HT-29 (cell line): ENCODE measurements at regions not wholly inside any gene's neighbourhood (a gene's known extent, or its start where the extent isn't known, plus 50 kb on each side); places are given as distances from the start of the nearest gene placed in this dataset.

ENCODE experiments used
- DNase-seq: peaks from one replicate; pipeline ENCODE4 v3.0.0-alpha.2; 2015; ENCODE audit warnings: low spot score

DNA sequence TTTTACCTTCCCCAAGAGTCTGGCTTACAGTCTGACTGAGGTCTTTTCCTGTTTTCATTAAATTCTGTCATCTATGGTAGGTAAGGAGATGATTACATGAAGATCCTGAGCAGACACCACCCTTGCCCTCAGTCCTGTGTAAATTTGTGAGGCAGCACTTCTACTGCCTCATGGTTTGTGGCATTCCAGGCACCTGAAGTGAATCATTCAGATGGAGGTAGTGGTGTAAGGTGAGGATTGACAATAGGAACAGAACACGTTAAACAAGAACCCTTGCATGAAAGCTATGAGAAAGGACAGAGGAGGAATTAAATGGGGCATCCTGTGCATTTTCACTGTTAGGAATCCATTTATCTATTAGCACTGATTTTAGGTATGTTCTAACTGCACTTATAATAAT is 618.6 kb downstream of the TLL1 start:
- DNase-seq, result no peak

DNA sequence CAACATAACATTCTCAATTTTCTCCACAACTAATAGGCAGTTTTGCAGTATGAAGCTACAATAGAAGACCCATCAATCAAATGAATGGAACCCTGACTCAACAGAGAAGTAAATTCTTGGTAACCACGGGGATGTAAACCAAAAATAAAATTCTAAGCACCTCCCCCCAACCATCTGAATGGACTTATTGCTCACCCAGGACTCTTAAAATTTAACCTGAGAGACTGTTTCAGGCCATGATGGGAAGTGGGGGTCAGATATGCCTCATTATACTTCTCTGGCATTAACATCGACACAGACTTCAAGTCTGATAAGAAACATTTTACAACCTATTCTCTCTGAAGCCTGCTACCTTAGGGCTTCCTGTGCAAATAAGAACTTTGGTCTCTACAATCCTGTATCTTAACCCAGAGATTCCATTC is 620.9 kb downstream of the TLL1 start:
- DNase-seq, result peak; percentile 39

DNA sequence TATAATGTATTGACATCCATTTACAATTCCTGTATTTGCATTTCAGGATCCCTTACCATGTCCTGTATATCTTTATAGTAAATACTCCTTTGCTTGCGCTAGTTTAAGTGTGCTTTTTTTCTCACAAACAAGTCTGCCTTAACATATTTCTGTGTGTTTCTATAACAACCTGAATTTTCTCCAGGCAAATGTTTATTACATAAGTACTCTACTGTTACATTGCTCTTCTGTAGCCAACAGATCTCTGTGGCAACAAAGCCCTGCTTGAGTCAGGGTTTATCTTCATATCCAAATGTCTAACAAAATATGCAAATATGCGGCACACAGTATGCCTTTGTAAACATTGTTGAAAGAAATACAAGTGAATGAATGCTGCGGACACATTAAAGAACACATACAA is 625.5 kb downstream of the TLL1 start:
- no peak for DNase-seq

DNA sequence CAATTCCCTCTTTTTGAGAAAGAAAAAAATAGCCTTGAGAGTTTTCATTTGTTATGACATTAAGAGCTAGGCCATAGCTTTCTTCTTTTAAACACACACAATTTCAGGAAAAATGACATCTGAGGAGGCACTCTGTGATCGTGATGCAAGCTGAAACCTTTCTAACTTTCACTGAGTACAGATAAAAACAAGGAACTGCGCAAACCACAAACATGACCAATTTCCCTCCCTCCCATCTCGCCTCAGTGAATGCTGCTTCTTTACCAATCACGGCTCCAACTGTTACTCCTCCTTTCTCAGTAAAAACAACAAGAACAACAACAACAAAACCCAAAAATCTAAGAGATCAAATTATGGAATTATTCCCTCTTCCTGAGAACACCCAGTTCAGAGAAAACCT is 626.8 kb downstream of the TLL1 start:
- no peak for DNase-seq

DNA sequence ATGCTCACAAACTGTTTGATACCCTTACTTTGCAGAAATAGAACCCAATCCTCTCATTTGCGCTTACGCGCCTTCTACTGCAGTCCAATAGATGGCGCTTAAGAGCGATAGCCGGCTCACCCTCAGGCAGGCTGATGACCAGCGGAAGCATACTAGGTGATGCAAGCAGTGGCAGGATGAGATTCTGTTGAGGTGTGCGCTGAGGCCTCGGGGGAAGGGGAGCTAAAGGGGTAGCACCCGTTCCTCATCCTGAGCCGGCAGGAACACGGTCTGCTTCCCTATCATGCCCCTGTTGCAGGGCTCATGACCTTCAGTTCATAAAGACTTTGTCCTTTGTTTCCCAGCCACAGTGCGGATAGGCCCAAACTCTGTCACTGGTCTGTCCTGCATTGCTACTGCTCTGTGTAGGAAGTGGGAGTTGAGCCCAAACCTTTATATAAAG is 628.9 kb downstream of the TLL1 start:
- DNase-seq, result no peak

DNA sequence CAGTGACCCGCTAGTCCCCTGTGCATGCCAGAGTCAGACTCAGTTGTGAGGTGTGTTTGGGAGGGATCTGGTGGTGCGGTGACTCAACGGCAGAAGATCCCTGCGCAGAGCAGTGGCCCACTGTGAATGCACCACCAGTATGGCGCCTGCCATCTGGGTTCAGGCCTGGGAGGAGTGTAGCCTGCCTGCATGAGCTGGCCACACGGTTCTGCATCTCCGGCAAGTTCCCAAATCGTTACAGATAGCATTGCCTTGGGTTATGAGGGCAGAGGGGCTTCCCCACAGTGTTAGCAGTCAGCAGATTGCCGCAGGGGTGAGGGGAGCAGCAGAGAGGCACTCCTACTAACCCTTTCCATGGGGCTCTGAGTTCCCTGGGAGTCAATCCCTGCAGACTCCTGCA is 629.6 kb downstream of the TLL1 start:
- DNase-seq, result no peak

DNA sequence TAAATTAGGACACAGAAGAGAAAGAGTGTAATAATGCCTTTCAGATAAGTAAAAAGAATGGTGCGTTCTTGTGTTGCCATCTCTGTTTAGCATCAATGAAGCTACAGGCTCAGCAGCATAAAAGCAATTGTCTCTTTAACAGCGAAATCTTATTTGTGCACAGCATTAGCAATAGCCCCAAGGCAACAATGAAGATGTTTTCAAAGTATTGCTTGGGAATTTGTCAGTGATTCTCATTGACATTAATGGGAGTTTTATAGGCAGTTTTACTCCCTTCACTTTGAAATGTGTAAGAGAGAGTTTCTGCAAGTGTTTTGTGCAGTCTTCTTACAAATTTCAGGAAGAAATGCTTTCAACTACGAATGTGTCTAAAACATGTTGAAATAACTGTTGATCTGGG is 633.0 kb downstream of the TLL1 start:
- no peak for DNase-seq

DNA sequence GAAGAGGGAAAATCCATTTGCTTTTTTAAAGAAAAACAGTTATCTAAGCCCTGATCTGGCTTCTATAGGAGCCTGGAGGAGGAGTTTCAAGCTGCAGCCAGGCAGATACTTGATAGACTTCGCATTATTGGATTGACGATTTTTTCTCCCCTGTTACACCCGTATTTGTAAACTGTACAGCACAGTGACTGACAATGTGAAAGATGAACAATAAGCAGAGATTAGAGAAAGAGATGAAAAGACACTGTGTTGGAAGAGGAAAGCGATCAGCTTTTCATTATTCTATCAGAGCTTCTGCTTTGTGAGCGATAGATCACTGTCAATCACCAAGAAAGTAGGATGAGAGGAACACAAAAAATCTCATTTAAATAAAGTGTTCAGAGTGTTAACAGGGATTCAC is 639.2 kb downstream of the TLL1 start:
- DNase-seq, result no peak

DNA sequence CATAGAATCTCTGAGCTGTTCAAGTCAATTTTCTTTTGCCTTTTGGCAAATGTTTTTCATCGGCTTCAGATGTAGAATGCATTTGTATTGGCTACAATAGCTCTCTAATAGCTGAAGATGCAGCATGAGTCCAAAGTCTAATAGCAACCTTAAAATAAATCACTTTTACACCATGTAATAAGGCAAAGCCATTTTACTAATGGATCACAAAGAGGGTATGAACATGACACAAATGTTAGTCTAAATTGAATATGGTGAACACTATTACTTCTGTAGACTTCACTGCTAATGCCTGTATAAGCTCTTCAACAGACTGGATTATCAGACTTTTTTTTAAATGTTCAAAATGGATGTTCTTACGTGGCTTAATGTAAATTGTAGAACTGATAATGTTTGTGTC is 645.3 kb downstream of the TLL1 start:
- DNase-seq, result no peak

DNA sequence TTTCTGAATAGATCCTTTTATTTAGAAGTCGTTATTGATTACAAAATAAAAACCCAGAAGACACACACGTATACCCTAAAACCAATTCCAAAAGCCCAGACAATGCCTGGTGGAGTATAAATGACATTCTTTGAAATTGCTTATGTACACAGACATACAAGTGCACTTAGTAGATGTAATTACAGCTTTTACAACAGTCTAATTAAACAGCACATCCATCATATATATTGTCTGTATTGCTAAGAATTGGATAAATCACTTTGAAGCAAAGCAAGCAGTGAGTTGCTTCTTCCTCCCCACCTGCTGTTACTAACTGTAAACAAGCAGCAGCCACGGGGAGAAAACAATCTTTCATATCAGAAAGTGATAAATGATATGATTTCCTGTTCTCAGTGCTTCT is 645.7 kb downstream of the TLL1 start:
- no peak for DNase-seq

DNA sequence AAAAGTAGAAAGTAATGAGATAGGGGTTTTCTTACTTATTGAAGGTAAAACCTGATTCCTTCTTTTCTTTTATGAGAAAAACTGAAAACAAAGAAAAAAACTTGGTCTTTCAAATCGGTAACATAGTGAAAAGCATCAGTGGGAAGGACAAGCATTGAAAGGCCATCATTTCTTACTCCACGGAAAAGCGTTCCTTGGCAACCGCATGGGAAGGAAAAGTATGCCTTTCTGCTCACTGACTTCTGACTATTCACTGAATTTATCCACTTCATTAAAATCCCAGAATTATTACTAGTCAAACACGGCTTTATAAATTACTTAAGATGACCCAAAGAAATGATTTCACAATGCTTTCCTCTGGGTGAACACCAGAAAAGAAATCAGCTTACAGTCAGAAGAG is 646.7 kb downstream of the TLL1 start:
- no peak for DNase-seq

DNA sequence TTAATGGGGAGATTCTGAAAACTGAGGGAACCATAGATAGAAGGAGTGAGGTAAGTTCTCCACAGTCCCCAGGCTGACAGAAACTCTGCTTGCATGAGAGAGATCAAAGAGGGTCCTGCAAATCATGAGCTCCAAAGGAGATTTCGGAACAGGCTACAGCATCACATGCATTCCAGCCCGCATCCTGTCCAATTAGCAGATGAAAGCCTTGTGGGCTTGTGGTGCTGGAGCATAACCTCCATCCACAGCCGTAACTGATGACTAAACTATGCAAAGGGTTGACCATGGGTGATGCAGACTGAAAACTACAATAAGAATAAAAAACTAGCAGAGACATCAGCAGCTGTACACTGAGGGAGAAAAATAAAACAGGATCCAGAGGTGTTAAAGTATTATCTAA is 654.5 kb downstream of the TLL1 start:
- DNase-seq, result no peak

DNA sequence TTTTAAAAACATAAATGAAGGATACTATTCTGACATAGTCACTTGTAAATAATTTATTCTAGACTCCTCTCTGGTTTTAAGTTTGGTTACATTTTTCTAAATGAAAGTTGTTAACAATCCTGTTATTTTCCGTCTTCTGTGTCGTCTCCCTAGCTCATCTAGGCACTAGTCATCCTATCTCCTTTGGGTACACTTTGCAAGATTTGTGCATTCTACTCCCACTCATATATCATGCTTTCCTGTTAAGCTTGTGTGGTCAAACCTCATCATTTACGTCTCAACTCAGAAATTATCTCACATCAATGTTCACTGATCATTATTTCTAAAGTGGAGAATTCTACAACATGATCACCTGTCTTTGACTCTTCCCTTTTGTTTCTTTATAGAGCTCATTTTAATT is 658.7 kb downstream of the TLL1 start:
- DNase-seq, result no peak

DNA sequence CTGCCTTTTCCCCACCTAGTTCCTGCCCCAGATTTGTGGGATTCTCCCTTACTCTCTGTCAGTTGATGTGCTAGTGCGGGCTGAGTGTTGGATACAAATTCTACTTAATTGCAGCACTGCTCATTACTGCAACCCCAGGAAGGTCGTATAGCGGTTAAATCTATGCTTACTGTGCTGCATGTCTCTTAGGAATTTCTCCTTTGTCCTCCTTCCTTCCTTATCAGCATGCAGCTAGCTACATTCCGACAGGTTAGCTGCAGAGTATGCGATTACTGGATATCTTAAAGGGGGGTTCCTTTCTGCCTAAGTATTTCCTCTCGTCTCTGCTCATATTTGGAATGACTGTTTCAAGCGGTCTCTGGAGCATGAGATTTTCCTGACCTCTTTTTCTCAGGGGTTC is 662.8 kb downstream of the TLL1 start:
- no peak for DNase-seq

DNA sequence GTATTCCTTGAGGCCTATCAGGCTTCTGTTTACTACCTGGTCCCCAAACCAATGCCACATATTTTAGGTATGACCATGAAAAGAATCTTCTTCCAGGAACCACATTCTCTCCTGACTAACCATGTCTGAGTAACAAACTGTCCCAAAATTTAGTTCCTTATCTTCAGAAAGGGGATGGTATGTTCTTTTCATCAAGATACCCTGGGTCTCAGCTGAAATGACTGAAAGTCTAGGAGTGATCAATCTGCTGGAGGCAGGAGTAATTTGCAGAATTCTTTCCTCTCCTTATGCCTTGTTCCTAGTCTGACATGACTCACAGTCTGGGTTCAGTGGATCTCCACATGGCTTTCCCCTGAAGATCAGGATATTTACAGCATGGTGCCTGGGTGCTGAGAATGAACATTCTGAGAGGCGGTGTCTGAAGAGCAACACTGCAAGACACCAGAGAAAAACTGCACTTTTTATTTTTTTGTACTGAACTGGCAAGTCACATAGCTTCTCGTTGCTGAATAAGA is 665.5 kb downstream of the TLL1 start:
- DNase-seq, result no peak

DNA sequence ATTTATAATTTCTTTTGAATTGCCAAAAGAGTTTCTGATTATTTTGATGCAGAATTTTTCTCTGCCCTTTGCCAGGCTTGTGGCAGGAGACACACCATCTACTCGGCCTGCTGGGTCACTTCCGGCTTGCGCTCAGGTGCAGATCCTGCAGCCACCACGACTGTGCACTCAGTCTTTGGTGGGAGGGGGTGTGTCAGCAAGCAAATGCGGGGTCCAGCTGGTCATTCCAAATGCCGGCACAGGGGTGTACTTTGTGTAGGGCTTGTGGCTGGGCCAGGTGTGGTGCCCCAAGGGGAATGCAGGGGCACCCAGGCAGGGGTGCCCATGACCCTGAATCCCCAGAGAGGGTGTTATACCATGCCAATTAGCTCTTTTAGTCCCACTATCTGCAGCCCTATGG is 673.0 kb downstream of the TLL1 start:
- no peak for DNase-seq

DNA sequence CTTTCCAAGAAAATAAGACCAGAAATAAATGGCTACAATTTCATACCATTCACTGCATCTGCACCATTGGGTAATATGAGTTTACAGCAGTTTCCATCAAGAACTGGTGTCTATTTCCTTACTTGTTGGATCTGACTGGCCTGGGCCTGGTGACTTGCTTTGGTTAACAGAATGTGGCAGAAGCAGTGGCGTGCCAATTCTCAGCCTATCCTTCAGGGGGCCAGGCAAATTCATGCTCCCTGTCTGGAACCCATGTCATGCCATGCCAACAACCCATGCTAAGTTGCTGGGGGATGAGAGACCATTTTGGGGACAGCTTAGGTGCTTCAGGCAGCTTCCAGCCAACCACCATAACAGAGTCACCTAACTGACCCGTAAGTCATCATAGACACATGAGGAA is 656.7 kb downstream of the SPOCK3 start:
- no peak for DNase-seq

DNA sequence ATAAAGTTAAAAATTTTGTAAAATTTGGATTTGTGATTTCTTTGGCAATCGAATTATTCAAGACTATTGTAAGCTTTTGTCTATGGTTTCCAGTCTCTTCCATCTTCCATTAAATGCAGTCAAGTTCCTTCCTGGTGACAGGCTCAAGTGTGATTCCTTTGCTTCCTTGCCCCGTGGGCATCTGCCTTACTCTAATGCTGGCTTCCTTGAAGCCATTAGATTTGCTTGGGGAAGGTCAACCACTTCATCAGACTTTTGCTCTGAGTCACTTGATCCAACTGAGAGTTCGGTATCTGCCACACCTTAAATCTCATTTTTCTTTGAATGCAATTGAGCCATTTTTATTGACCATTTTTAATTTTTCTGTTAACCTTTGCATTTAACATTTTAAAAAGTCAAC is 648.8 kb downstream of the SPOCK3 start:
- DNase-seq, result no peak

DNA sequence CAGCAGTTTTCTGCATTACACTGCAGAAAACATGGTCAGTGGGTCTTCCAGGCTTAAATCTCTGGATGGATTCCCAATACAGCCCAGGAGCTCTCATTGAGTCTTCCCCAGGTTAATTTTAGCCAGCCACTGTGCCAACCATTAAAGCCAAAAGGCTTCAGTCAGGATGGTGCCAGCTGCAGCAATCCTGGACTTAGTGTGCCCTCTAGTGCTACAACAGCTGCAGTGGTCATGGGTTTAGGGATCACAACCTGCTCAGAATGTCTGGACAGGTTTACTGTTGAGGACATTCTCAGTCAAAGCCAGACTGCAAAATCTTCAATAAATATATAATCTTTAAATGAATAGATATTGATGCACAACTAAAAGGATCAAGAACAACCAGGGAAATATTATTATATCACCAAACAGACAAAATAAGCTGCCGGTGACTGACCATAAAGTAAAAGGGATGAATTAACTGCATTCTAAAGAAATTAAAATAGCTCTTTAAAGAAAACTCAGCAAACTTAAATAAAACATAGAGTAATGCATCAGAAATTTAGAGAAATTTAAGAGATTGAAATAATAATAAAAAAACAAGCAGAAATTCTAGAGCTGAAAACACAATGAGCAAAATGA is 639.9 kb downstream of the SPOCK3 start:
- peak; percentile 47 for DNase-seq

DNA sequence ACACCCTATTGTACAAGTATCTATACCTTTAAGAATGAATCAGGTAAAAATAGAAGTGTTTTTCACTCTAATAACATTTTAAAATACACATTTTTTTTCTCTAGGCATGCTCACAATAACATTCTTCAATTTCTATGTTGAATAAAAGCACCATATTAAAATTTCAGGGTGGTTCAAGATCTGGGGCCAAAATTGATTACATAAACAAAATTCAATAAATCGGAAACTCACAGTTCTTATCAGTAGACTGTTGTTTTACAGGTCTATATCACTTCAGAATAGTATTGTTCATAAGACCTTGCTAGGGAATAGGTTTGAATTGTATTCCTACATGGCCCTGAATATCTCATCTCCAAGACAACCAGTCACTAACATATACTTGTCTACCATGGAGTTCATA is 634.0 kb downstream of the SPOCK3 start:
- no peak for DNase-seq

DNA sequence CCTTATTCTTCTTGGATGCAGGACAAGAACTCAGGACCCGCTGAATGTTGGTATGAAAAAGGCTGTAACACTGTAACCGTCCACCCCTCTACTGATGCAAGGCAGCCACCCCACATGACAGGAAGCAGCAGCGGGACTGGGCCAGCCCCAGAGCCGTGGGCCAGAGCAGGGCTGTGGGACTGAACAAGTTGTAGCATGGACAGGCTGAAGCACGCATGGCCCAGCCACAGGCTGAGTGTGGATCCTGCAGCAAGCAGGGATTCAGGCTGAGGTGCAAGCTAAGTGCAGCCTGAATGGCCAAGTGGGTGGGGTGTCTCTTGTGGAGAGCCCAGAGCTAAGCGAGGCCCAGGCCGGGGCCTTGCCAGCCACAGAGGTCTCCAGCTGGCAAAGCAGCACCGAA is 632.2 kb downstream of the SPOCK3 start:
- no peak for DNase-seq

DNA sequence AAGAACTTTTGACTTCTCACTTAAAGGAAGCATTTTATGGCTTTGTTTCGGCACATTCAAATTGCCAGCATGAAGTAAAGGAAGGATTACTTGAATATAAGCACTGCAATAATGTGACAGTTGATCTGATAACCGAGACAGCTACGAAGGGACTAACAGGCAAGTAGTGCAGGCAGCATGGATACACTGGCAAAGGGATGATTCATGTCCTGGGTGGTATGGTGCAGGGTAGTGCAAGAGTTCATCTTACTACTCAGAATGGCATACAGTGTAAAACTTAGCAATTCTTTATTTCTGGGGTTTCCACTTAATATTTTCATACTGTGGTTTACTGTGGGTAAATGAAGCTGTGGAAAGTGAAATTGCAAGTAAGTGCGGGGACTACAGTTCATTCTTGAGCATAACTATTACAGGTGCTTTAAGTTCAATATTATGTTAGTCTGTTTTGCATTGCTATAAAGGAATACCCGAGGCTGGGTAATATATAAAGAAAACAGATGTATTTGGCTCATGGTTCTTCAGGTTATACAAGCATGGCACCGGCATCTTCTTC is 611.8 kb downstream of the SPOCK3 start:
- no peak for DNase-seq

DNA sequence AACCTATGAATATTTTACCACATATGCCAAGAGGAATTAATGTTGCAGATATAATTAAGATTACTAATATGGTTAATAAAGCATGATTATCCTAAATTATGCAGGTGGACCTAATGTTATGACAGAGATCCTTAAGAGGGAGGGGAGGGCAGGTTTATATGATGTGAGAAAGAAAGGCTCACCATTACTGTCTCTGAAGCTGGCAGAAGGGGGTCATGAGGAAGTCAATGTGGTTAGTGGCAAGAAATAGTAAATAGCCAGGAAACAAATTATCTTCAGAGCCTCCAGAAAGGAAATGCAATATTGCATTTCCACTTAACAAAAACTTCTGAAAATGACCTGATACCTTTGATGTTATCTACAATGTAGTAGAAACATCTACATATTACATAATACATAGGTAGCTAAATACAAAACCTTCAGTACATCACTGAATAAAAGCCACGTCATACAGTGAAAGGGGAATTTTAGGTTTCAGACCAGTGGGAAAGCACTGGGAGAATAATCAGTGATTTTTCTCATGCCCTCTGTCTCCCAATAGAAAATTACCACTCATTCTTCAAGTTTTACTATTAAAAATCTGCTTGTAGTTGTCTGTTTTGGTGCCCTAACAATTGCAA is 609.2 kb downstream of the SPOCK3 start:
- no peak for DNase-seq
